GM13977 (cell line): ENCODE measurements at regions not wholly inside any gene's neighbourhood (a gene's known extent, or its start where the extent isn't known, plus 50 kb on each side); places are given as distances from the start of the nearest gene placed in this dataset.

Experiments used
- DNase-seq: peaks from one replicate; pipeline ENCODE4 v3.0.0; 2012; ENCODE audit warnings: low spot score
- CTCF ChIP-seq: IDR thresholded peaks from 2 replicates; pipeline ENCODE4 v1.5.1; 2012; ENCODE audit warnings: mild to moderate bottlenecking, control low read depth; ENCODE audit not compliant: insufficient read depth; ENCODE audit errors: extremely low read depth, missing control alignments
- in situ Hi-C: fragments of 300-500 bp; cut with MboI; formaldehyde crosslinking; loops from one replicate; pipeline ENCODE4 v1.12.0; 2022; ENCODE audit warnings: low sequenced_read_pairs, low pct_unique_long_range_greater_than_20kb, mixed read lengths, inconsistent platforms; ENCODE audit not compliant: unreplicated experiment

GRCh38 chr17:34414339-34414738 is 51.3 kb upstream of the CCL1 start:
- in situ Hi-C loops, result loop anchor here (25.0 kb wide), 1 partner anchor 698 kb away; the partner anchor contains the start of genes FNDC8 and RAD51D
- no peak for TF ChIP-seq CTCF
- DNase-seq, result no peak

GRCh38 chr17:34413443-34414119 is 50.5 kb upstream of the CCL1 start:
- no peak for TF ChIP-seq CTCF
- no peak for DNase-seq
- in situ Hi-C loops, result loop anchor here (25.0 kb wide), 1 partner anchor 699 kb away; the partner anchor contains the start of genes FNDC8 and RAD51D

GRCh38 chr17:34412965-34413441 is 50.0 kb upstream of the CCL1 start:
- in situ Hi-C loops, result loop anchor here (25.0 kb wide), 1 partner anchor 699 kb away; the partner anchor contains the start of genes FNDC8 and RAD51D
- no peak for TF ChIP-seq CTCF
- no peak for DNase-seq
